ENCODE measurements at regions not wholly inside any gene's neighbourhood (a gene's known extent, or its start where the extent isn't known, plus 50 kb on each side); places are given as distances from the start of the nearest gene placed in this dataset.
"Not testable (repeated sequence)": the region's sequence is repeated elsewhere in the genome, so short reads cannot be mapped to it uniquely, and the experiment has no call there.

DNA sequence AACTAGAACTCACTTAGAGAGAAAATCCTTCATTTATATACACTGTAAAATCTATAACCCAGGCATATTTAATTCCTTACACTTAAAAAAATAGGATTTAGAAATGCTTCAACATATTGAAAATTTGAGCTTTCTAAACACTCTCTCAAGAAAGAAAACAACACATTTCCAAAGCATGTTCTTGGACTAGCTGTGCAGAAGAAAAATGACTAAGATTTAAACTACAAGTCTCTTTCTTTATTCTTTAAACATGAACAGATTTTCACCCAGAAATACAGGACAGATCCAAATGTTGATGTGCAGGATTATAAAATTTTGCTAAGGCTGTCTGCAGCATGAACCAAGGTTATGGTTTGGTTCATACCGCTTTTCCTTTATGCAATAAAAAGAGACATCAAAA, 77.7 kb upstream of the TUSC1 start:
- Mint-ChIP-seq H3K9me3 (ENCODE audit: unreplicated experiment) (no peaks in the 10 kb centered on the region), H3K36me3 (ENCODE audit: unreplicated experiment) (no peaks in the 10 kb centered on the region), H3K27ac (ENCODE audit: unreplicated experiment) (no peak overlapping the region), H3K4me1 (ENCODE audit: unreplicated experiment) (no peaks in the 10 kb centered on the region), H3K27me3 (ENCODE audit: unreplicated experiment) (peaks cover 54% of the 10 kb centered on the region), H3K4me3 (ENCODE audit: unreplicated experiment) (no peak overlapping the region)
- DNase-seq (ENCODE audit: extremely low spot score, unreplicated experiment) = no peak
- TF ChIP-seq, protein P1, sequence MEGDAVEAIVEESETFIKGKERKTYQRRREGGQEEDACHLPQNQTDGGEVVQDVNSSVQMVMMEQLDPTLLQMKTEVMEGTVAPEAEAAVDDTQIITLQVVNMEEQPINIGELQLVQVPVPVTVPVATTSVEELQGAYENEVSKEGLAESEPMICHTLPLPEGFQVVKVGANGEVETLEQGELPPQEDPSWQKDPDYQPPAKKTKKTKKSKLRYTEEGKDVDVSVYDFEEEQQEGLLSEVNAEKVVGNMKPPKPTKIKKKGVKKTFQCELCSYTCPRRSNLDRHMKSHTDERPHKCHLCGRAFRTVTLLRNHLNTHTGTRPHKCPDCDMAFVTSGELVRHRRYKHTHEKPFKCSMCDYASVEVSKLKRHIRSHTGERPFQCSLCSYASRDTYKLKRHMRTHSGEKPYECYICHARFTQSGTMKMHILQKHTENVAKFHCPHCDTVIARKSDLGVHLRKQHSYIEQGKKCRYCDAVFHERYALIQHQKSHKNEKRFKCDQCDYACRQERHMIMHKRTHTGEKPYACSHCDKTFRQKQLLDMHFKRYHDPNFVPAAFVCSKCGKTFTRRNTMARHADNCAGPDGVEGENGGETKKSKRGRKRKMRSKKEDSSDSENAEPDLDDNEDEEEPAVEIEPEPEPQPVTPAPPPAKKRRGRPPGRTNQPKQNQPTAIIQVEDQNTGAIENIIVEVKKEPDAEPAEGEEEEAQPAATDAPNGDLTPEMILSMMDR (IDR thresholded peaks at IDR 0.05) = no peak

DNA sequence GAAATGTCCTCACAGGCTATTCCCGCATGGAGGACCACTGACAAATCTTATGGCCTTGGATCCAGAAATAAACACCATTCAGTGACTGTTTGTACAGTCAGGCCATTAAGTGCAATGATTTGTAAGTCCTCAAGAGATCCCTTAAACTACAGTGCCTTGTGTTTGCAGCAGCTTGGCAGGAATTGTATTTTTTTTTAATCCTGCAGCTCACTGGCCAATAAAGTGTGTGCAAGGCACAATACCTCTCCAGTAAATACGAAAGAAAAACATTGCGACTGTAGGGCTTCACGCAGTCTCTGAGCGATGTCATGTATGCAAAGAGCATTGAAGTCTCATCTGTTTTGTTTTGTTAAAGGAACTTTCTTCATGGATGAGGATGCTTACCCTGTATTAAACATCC, 74.2 kb upstream of the TUSC1 start:
- Mint-ChIP-seq H3K4me3 (ENCODE audit: unreplicated experiment) (no peak overlapping the region), H3K36me3 (ENCODE audit: unreplicated experiment) (no peaks in the 10 kb centered on the region), H3K9me3 (ENCODE audit: unreplicated experiment) (no peaks in the 10 kb centered on the region), H3K4me1 (ENCODE audit: unreplicated experiment) (no peaks in the 10 kb centered on the region), H3K27ac (ENCODE audit: unreplicated experiment) (no peak overlapping the region), H3K27me3 (ENCODE audit: unreplicated experiment) (peaks cover 51% of the 10 kb centered on the region)
- DNase-seq (ENCODE audit: extremely low spot score, unreplicated experiment) = no peak
- TF ChIP-seq, protein P1 (IDR thresholded peaks at IDR 0.05) = no peak

GRCh38 chr9:25742256-25742655, 64.0 kb upstream of the TUSC1 start:
- no peak overlapping the region for H3K27ac Mint-ChIP-seq (ENCODE audit: unreplicated experiment)
- H3K36me3 Mint-ChIP-seq (ENCODE audit: unreplicated experiment) = no peaks in the 10 kb centered on the region
- no peak overlapping the region for H3K4me3 Mint-ChIP-seq (ENCODE audit: unreplicated experiment)
- H3K27me3 Mint-ChIP-seq (ENCODE audit: unreplicated experiment) = peaks cover 33% of the 10 kb centered on the region
- DNase-seq (ENCODE audit: extremely low spot score, unreplicated experiment) = no peak
- TF ChIP-seq, protein P1 (IDR thresholded peaks at IDR 0.05) = no peak
- H3K4me1 Mint-ChIP-seq (ENCODE audit: unreplicated experiment) = no peaks in the 10 kb centered on the region
- no peaks in the 10 kb centered on the region for H3K9me3 Mint-ChIP-seq (ENCODE audit: unreplicated experiment)

DNA sequence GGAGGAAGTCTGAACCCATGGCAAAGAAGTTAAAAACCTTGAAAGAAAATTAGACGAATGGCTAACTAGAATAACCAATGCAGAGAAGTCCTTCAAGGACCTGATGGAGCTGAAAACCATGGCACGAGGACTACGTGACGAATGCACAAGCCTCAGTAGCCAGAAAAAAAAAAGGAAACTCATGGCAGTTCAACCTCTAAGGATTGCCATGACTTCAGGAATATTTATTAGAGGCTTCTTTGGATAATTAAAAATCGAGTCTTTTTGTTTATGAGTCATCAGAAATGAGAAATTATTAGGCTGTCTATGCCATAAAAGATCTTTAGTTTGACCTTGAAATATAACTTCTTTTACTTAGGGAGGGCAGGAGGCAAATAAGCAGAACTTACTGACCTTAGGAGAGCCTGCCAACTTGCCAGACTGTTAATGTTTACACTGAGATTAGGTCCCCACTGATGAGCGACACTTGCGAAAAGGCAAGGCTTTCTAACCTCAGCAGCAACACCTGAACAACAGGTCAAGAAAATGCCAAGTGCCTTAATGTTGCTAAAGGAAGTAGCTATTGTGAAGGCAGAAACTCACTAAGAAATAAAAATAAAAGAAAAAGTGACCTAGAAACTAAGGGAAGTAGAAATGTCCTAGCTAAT, 55.2 kb upstream of the TUSC1 start:
- H3K4me1 Mint-ChIP-seq (ENCODE audit: unreplicated experiment) = no peaks in the 10 kb centered on the region
- no peaks in the 10 kb centered on the region for H3K36me3 Mint-ChIP-seq (ENCODE audit: unreplicated experiment)
- DNase-seq (ENCODE audit: extremely low spot score, unreplicated experiment) = no peak
- no peak overlapping the region for H3K4me3 Mint-ChIP-seq (ENCODE audit: unreplicated experiment)
- peaks cover 8% of the 10 kb centered on the region for H3K9me3 Mint-ChIP-seq (ENCODE audit: unreplicated experiment)
- no peak overlapping the region for H3K27ac Mint-ChIP-seq (ENCODE audit: unreplicated experiment)
- TF ChIP-seq, protein P1 (IDR thresholded peaks at IDR 0.05) = no peak
- peaks cover 21% of the 10 kb centered on the region for H3K27me3 Mint-ChIP-seq (ENCODE audit: unreplicated experiment)

DNA sequence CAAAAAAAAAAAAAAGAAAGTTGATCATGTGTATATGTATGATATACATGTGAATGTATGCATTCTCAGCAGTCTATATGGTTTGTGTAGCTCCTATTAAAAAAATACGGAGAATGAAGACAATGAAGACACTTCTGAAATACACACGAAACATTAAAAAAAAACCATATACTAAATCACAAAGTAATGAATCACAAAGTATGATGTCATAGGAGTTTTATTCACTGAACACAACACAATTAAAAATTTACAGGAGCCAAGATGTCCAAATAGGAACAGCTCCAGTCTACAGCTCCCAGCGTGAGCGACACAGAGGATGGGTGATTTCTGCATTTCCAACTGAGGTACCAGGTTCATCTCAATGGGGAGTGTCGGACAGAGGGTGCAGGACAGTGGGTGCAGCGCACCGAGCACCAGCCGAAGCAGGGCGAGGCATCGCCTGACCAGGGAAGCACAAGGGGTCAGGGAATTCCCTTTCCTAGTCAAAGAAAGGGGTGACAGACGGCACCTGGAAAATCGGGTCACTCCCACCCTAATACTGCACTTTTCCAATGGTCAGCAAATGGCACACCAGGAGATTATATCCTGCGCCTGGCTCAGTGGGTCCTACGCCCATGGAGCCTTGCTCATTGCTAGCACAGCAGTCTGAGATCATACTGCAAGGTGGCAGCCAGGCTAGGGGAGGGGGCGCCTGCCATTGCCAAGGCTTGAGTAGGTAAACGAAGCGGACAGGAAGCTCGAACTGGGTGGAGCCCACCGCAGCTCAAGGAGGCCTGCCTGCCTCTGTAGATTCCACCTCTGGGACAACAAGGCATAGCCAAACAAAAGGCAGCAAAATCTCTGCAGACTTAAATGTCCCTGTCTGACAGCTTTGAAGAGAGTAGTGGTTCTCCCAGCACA, 53.9 kb upstream of the TUSC1 start:
- H3K36me3 Mint-ChIP-seq (ENCODE audit: unreplicated experiment); H3K4me3 Mint-ChIP-seq (ENCODE audit: unreplicated experiment); H3K9me3 Mint-ChIP-seq (ENCODE audit: unreplicated experiment); H3K27ac Mint-ChIP-seq (ENCODE audit: unreplicated experiment); DNase-seq (ENCODE audit: extremely low spot score, unreplicated experiment); H3K4me1 Mint-ChIP-seq (ENCODE audit: unreplicated experiment): not testable (repeated sequence)
- H3K27me3 Mint-ChIP-seq (ENCODE audit: unreplicated experiment) = peaks cover 16% of the 10 kb centered on the region

Measured in osteocyte (in vitro differentiated cells).